HEK293 (cell line): ENCODE measurements at regions not wholly inside any gene's neighbourhood (a gene's known extent, or its start where the extent isn't known, plus 50 kb on each side); places are given as distances from the start of the nearest gene placed in this dataset.

Source experiments
- ELK4 ChIP-seq: IDR thresholded peaks from 2 replicates; pipeline ENCODE4 v1.6.1; 2011; ENCODE audit warnings: mild to moderate bottlenecking, low read depth, low read length, borderline replicate concordance
- PRDM1 ChIP-seq: fragments of 450-650 bp; formaldehyde crosslinking; IDR thresholded peaks from 2 replicates; pipeline ENCODE4; 2016; ENCODE audit warnings: missing biosample characterization, missing genetic modification characterization
- ZNF146 ChIP-seq: fragments of 450-650 bp; formaldehyde crosslinking; IDR thresholded peaks from 2 replicates; pipeline ENCODE4 v1.5.1; 2016; ENCODE audit warnings: missing biosample characterization, missing genetic modification characterization
- ZNF274 ChIP-seq, 2 experiments: fragments of 200-500 bp in 1 of 2; fragments of 450-650 bp in 1 of 2; sonication (Bioruptor generic) in 1 of 2; formaldehyde crosslinking in 1 of 2; IDR thresholded peaks; 2 replicates each; pipeline versions ENCODE4 v1.5.1 to v1.6.1; 2014 to 2016; ENCODE audit warnings: borderline replicate concordance in 1 of 2, inconsistent platforms in 1 of 2, low read length in 1 of 2, missing biosample characterization in 1 of 2, missing genetic modification characterization in 1 of 2
- ZNF394 ChIP-seq: fragments of 450-650 bp; formaldehyde crosslinking; IDR thresholded peaks from 2 replicates; pipeline ENCODE4 v1.5.1; 2016; ENCODE audit warnings: missing biosample characterization, missing genetic modification characterization, mild to moderate bottlenecking, moderate library complexity, borderline replicate concordance
- ZNF423 ChIP-seq: fragments of 450-650 bp; formaldehyde crosslinking; IDR thresholded peaks from 2 replicates; pipeline ENCODE4 v1.5.1; 2016; ENCODE audit warnings: missing biosample characterization, missing genetic modification characterization
- ZNF488 ChIP-seq: fragments of 450-650 bp; formaldehyde crosslinking; IDR thresholded peaks from 2 replicates; pipeline ENCODE4 v1.5.1; 2016; ENCODE audit warnings: missing biosample characterization, missing genetic modification characterization
- ZNF571 ChIP-seq: fragments of 450-650 bp; formaldehyde crosslinking; IDR thresholded peaks from 2 replicates; pipeline ENCODE4 v1.5.0; 2017; ENCODE audit warnings: missing biosample characterization, missing genetic modification characterization
- TF ChIP-seq, protein P1 (sequence below): fragments of 450-650 bp; formaldehyde crosslinking; IDR thresholded peaks from 2 replicates; pipeline ENCODE4 v1.5.1; 2016; ENCODE audit warnings: missing biosample characterization, missing genetic modification characterization

DNA sequence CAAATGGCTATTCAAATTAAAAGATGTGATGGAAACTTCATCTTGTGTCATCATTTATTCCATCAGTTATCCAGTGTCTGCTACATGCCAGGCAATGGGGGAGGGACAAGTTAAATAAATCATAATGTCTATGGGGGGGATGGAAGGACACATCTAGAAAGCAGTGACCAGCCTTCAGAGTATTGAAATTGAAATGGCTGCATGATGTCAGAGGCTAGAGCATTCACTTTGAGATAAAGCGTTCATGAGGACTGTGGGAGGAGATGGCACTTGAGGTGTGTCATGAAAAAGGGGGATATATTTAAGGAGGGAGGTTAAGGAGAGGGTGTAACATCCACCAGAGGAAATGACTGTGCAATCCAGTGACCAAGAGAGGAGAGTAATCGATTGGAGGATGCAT, 50.6 kb downstream of the SLIT2 start:
- TF ChIP-seq, protein P1, sequence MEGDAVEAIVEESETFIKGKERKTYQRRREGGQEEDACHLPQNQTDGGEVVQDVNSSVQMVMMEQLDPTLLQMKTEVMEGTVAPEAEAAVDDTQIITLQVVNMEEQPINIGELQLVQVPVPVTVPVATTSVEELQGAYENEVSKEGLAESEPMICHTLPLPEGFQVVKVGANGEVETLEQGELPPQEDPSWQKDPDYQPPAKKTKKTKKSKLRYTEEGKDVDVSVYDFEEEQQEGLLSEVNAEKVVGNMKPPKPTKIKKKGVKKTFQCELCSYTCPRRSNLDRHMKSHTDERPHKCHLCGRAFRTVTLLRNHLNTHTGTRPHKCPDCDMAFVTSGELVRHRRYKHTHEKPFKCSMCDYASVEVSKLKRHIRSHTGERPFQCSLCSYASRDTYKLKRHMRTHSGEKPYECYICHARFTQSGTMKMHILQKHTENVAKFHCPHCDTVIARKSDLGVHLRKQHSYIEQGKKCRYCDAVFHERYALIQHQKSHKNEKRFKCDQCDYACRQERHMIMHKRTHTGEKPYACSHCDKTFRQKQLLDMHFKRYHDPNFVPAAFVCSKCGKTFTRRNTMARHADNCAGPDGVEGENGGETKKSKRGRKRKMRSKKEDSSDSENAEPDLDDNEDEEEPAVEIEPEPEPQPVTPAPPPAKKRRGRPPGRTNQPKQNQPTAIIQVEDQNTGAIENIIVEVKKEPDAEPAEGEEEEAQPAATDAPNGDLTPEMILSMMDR: no peak
- TF ChIP-seq ZNF274 (IDR thresholded peaks at IDR 0.05; ENCODE audit: low read length): no peak
- no peak for TF ChIP-seq ZNF274 (tag by site-specific recombination; IDR thresholded peaks at IDR 0.05; ENCODE audit: borderline replicate concordance)
- no peak for TF ChIP-seq ZNF423 (tag by site-specific recombination)
- no peak for TF ChIP-seq PRDM1
- TF ChIP-seq ZNF571: no peak
- no peak for TF ChIP-seq ZNF146 (tag by site-specific recombination)
- TF ChIP-seq ZNF394 (tag by site-specific recombination): no peak
- TF ChIP-seq ELK4: no peak
- TF ChIP-seq ZNF488 (tag by site-specific recombination): no peak
